GM13976 (cell line): ENCODE measurements at regions not wholly inside any gene's neighbourhood (a gene's known extent, or its start where the extent isn't known, plus 50 kb on each side); places are given as distances from the start of the nearest gene placed in this dataset.
"Not testable (repeated sequence)": the region's sequence is repeated elsewhere in the genome, so short reads cannot be mapped to it uniquely, and the experiment has no call there.

Experiments used
- DNase-seq: peaks from one replicate; pipeline ENCODE4 v3.0.0; 2012; ENCODE audit warnings: low spot score
- CTCF ChIP-seq: IDR thresholded peaks from 2 replicates; pipeline ENCODE4 v1.5.1; 2012; ENCODE audit warnings: borderline replicate concordance, mild to moderate bottlenecking; ENCODE audit not compliant: insufficient read depth; ENCODE audit errors: extremely low read depth, missing control alignments, control extremely low read depth
- in situ Hi-C: fragments of 300-500 bp; cut with MboI; formaldehyde crosslinking; loops from one replicate; pipeline ENCODE4 v1.12.0; 2022; ENCODE audit warnings: low sequenced_read_pairs, mixed read lengths, inconsistent platforms; ENCODE audit not compliant: unreplicated experiment

GRCh38 chr4:33485111-33485510 is 2759.2 kb downstream of the ARAP2 start:
- no peak for TF ChIP-seq CTCF
- DNase-seq = no peak

GRCh38 chr4:33493231-33493630 is 2751.1 kb downstream of the ARAP2 start:
- no peak for DNase-seq
- in situ Hi-C loops = no loop called here
- no peak for TF ChIP-seq CTCF

More at GRCh38 chr4:33485111-33485510, 2759.2 kb downstream of the ARAP2 start:
- in situ Hi-C loops = no loop called here

- in situ Hi-C loops = no loop called here
- no peak for DNase-seq
- TF ChIP-seq CTCF = no peak
These were observed 2750.2 kb downstream of the ARAP2 start for GRCh38 chr4:33494150-33494549.

- DNase-seq, in situ Hi-C loops: not testable (repeated sequence)
These were observed 2742.7 kb downstream of the ARAP2 start for GRCh38 chr4:33501587-33501986.

- TF ChIP-seq CTCF = no peak
- no peak for DNase-seq
- in situ Hi-C loops = no loop called here
These were observed 2731.9 kb downstream of the ARAP2 start for GRCh38 chr4:33512397-33512796.

- no peak for DNase-seq
- in situ Hi-C loops = no loop called here
- no peak for TF ChIP-seq CTCF
These were observed 2725.5 kb downstream of the ARAP2 start for GRCh38 chr4:33518856-33519255.

GRCh38 chr4:33532821-33533220 is 2711.5 kb downstream of the ARAP2 start:
- no peak for TF ChIP-seq CTCF

GRCh38 chr4:33536898-33537297 is 2707.4 kb downstream of the ARAP2 start:
- DNase-seq = no peak
- in situ Hi-C loops = no loop called here
- no peak for TF ChIP-seq CTCF

More at GRCh38 chr4:33532821-33533220, 2711.5 kb downstream of the ARAP2 start:
- in situ Hi-C loops = no loop called here
- no peak for DNase-seq
